ENCODE measurements at regions not wholly inside any gene's neighbourhood (a gene's known extent, or its start where the extent isn't known, plus 50 kb on each side); places are given as distances from the start of the nearest gene placed in this dataset.

DNA sequence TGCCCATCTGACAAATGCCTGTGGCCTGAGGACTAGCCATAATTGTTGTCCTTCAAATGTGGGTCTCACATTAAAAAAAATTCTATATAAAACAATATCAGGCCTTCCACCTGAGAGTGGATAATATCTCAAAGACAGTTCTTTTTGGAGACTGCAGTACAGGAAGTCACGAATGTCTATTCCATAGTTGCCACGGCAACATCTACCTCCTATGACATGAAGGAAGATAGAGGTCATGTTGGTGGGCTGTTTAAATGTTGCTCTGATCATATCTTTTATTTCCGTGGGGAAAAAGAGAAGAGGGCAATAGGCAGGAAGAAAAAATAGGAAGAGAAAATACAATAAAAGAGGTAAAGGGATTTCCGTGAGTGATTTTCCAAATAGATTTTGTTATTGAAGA, 151.8 kb downstream of the ARL6IP6 start:
- TF ChIP-seq, protein P1, sequence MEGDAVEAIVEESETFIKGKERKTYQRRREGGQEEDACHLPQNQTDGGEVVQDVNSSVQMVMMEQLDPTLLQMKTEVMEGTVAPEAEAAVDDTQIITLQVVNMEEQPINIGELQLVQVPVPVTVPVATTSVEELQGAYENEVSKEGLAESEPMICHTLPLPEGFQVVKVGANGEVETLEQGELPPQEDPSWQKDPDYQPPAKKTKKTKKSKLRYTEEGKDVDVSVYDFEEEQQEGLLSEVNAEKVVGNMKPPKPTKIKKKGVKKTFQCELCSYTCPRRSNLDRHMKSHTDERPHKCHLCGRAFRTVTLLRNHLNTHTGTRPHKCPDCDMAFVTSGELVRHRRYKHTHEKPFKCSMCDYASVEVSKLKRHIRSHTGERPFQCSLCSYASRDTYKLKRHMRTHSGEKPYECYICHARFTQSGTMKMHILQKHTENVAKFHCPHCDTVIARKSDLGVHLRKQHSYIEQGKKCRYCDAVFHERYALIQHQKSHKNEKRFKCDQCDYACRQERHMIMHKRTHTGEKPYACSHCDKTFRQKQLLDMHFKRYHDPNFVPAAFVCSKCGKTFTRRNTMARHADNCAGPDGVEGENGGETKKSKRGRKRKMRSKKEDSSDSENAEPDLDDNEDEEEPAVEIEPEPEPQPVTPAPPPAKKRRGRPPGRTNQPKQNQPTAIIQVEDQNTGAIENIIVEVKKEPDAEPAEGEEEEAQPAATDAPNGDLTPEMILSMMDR (IDR thresholded peaks at IDR 0.05; ENCODE audit: low read depth, low read length, missing input control) = no peak
- no peak for TF ChIP-seq YY1 (IDR thresholded peaks at IDR 0.05)
- TF ChIP-seq JUND (IDR thresholded peaks at IDR 0.05) = no peak
- no peak for TF ChIP-seq GABPA (IDR thresholded peaks at IDR 0.05 in 1 of 2, conservative IDR thresholded peaks at IDR 0.05 in 1 of 2)
- no peak for TF ChIP-seq HNF4A (conservative IDR thresholded peaks at IDR 0.05)
- TF ChIP-seq, protein P2, sequence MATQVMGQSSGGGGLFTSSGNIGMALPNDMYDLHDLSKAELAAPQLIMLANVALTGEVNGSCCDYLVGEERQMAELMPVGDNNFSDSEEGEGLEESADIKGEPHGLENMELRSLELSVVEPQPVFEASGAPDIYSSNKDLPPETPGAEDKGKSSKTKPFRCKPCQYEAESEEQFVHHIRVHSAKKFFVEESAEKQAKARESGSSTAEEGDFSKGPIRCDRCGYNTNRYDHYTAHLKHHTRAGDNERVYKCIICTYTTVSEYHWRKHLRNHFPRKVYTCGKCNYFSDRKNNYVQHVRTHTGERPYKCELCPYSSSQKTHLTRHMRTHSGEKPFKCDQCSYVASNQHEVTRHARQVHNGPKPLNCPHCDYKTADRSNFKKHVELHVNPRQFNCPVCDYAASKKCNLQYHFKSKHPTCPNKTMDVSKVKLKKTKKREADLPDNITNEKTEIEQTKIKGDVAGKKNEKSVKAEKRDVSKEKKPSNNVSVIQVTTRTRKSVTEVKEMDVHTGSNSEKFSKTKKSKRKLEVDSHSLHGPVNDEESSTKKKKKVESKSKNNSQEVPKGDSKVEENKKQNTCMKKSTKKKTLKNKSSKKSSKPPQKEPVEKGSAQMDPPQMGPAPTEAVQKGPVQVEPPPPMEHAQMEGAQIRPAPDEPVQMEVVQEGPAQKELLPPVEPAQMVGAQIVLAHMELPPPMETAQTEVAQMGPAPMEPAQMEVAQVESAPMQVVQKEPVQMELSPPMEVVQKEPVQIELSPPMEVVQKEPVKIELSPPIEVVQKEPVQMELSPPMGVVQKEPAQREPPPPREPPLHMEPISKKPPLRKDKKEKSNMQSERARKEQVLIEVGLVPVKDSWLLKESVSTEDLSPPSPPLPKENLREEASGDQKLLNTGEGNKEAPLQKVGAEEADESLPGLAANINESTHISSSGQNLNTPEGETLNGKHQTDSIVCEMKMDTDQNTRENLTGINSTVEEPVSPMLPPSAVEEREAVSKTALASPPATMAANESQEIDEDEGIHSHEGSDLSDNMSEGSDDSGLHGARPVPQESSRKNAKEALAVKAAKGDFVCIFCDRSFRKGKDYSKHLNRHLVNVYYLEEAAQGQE (IDR thresholded peaks at IDR 0.05) = no peak
- TF ChIP-seq, protein P3, sequence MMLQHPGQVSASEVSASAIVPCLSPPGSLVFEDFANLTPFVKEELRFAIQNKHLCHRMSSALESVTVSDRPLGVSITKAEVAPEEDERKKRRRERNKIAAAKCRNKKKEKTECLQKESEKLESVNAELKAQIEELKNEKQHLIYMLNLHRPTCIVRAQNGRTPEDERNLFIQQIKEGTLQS (IDR thresholded peaks at IDR 0.05) = no peak
- no peak for TF ChIP-seq RXRA (IDR thresholded peaks at IDR 0.05)

Measured in liver (tissue), 3 donors.